Heart left ventricle (tissue), 13 donors: ENCODE measurements at regions not wholly inside any gene's neighbourhood (a gene's known extent, or its start where the extent isn't known, plus 50 kb on each side); places are given as distances from the start of the nearest gene placed in this dataset.

Source experiments
- CTCF ChIP-seq, 12 donors: fragments of 200-600 bp; sonication (generic) in 4 of 12; IDR thresholded peaks; one replicate each; pipeline versions ENCODE4 v1.5.0 to v1.8.0; 2018 to 2022; ENCODE audit warnings: antibody characterized with exemption in 12 of 12, mild to moderate bottlenecking in 5 of 12
- POLR2A ChIP-seq, 2 donors: fragments of 450-650 bp; IDR thresholded peaks; one replicate each; pipeline ENCODE4 v1.6.1; 2017; ENCODE audit warnings: antibody characterized with exemption in 2 of 2, mild to moderate bottlenecking in 2 of 2, moderate library complexity in 2 of 2
- donor health status: ischemic (EF 13 %, LVEDD 7.1; RV severe dilation, severe dysfunction).
- donor health status: DM: no; HTN: yes; CAD: no.
- donor health status: DM: no; HTN: no; CAD: no.
- donor health status: ischemic (EF 25% LVEDD 6.9; RV normal size, moderate dysfunction).
- donor health status: ischemic (EF 25% LVEDD 5.7; RV mildly dilated, moderate dysfunction).
- donor health status: ischemic (EF 35%, LVEDD 5.7; RV mildly dilated, moderate dysfunction).
- donor health status: nonischemic (EF 11% LVEDD 7.7; RV severe dilation, severe dysfunction).
- donor health status: DM: yes; HTN: yes; CAD: no.
- donor health status: PGD.
- donor health status: ischemic (EF 29% LVEDD 5.4; RV normal size, mild dysfunction).
- donor health status: nonischemic (EF 23%, LVEDD 6.1; RV moderate dilation, normal function).

- TF ChIP-seq POLR2A (IDR thresholded peaks at IDR 0.05) (no peak), CTCF (IDR thresholded peaks at IDR 0.05) (no peak)
Observed at GRCh38 chr13:109426690-109426990, 359.7 kb downstream of the IRS2 start.
